ENCODE measurements at regions not wholly inside any gene's neighbourhood (a gene's known extent, or its start where the extent isn't known, plus 50 kb on each side); places are given as distances from the start of the nearest gene placed in this dataset.

DNA sequence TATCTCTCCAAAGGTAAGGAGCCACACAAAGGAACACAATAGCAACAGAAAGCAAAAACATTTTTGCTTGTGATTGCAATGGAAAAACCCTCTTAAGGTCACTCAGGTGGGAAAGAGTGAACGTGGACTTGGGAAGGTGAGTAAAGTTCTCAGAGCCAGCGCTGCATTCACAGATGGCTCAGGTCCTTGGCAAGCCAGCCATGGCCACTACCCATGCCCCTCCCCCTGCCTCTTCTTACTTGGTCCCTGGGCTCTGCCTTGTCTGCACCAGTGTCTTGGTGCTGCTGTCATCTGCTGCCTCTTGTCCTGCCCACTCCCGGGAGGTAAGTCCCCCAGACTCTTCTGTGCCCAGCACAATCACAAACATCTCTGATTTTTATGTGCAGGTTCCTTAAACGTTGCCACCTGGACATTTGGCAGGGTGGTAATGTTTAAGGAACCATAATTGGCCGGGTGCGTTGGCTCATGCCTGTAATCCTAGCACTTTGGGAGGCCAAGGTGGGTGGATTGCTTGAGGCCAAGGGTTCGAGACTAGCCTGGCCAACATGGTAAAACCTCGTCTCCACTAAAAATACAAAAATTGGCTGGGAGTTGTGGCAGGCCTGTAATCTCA is 74.6 kb downstream of the FEM1C start:
- Mint-ChIP-seq H3K27ac (no peak overlapping the region), H3K4me1 (no peaks in the 10 kb centered on the region), H3K4me3 (no peak overlapping the region), H3K9me3 (no peaks in the 10 kb centered on the region), H3K36me3 (no peaks in the 10 kb centered on the region), H3K27me3 (peaks cover 0 to 1% of the 10 kb centered on the region in 2 donors)
- DNase-seq (no peak), ATAC-seq (replicated peaks in 1 of 4) (no peak)
- Histone ChIP-seq H3K4me3 (ENCODE audit: control insufficient read depth in 1 of 2, extremely low read depth in 1 of 2, low read length in 1 of 2) (no peak overlapping the region), H3K9me3 (no peaks in the 10 kb centered on the region), H3K4me1 (ENCODE audit: control insufficient read depth in 1 of 2, extremely low read depth in 1 of 2, insufficient read depth in 2 of 2, low read length in 2 of 2) (no peaks in the 10 kb centered on the region), H3K27me3 (replicated peaks in 1 of 2; ENCODE audit: control insufficient read depth in 2 of 2, extremely low read depth in 1 of 2, insufficient read depth in 2 of 2, low read length in 1 of 2) (no peaks in the 10 kb centered on the region), H3K36me3 (ENCODE audit: control insufficient read depth in 2 of 2, extremely low read depth in 1 of 2, insufficient read depth in 1 of 2, low read length in 1 of 2) (no peaks in the 10 kb centered on the region), H3K27ac (ENCODE audit: low read length) (no peak overlapping the region)
- POLR2A ChIA-PET: interaction anchor here in 1 of 2 donors (0.6 kb wide), 1 partner anchor 11 kb away, joined by 3 read pairs; no protein-coding TSS in a partner anchor
- CTCF ChIA-PET: no interaction called here
- no CpG with 5 or more reads among the region's 8 CpGs for WGBS (ENCODE audit: insufficient coverage)

DNA sequence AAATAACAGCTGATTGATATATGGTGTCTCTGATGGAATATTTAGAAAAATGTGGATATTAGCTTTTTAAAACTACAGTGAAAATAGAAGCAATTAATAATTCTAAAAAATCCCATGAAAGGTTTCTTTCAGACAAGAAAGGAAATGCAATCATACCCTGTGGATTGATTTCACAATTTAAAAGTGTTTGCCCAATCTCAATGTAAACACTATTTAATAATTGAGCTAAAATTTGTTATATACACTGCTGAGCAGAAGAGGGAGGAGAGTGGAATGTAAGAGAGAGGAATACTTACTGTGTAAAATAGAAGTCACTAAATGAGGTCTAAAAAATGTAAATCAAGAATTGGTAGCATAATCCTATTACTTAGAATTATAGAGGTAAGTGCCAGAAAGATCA is 76.9 kb downstream of the FEM1C start:
- Mint-ChIP-seq H3K9me3 (no peaks in the 10 kb centered on the region), H3K4me1 (no peaks in the 10 kb centered on the region), H3K27ac (no peak overlapping the region), H3K27me3 (peaks cover 1 to 4% of the 10 kb centered on the region in 2 donors), H3K4me3 (no peak overlapping the region), H3K36me3 (no peaks in the 10 kb centered on the region)
- ATAC-seq (replicated peaks in 1 of 4) (no peak), DNase-seq (no peak)
- Histone ChIP-seq H3K4me1 (ENCODE audit: control insufficient read depth in 1 of 2, extremely low read depth in 1 of 2, insufficient read depth in 2 of 2, low read length in 2 of 2) (no peaks in the 10 kb centered on the region), H3K27ac (ENCODE audit: low read length) (no peak overlapping the region), H3K4me3 (ENCODE audit: control insufficient read depth in 1 of 2, extremely low read depth in 1 of 2, low read length in 1 of 2) (no peak overlapping the region), H3K36me3 (ENCODE audit: control insufficient read depth in 2 of 2, extremely low read depth in 1 of 2, insufficient read depth in 1 of 2, low read length in 1 of 2) (no peaks in the 10 kb centered on the region), H3K9me3 (no peaks in the 10 kb centered on the region), H3K27me3 (replicated peaks in 1 of 2; ENCODE audit: control insufficient read depth in 2 of 2, extremely low read depth in 1 of 2, insufficient read depth in 2 of 2, low read length in 1 of 2) (no peaks in the 10 kb centered on the region)
- ChIA-PET POLR2A (no interaction called here), CTCF (no interaction called here)

- peaks cover 6 to 14% of the 10 kb centered on the region in 2 donors for H3K27me3 Mint-ChIP-seq
- ChIA-PET CTCF (no interaction called here), POLR2A (no interaction called here)
- H3K27ac ChIP-seq (ENCODE audit: low read length): no peak overlapping the region
- ATAC-seq (replicated peaks in 1 of 4): no peak
- WGBS (ENCODE audit: insufficient coverage): no CpG with 5 or more reads among the region's 1 CpG
- H3K4me3 Mint-ChIP-seq: no peak overlapping the region
- H3K9me3 Mint-ChIP-seq: no peaks in the 10 kb centered on the region
- no peak for DNase-seq
- no peaks in the 10 kb centered on the region for H3K9me3 ChIP-seq
- H3K4me3 ChIP-seq (ENCODE audit: control insufficient read depth in 1 of 2, extremely low read depth in 1 of 2, low read length in 1 of 2): no peak overlapping the region
- H3K36me3 Mint-ChIP-seq: no peaks in the 10 kb centered on the region
- no peaks in the 10 kb centered on the region for H3K36me3 ChIP-seq (ENCODE audit: control insufficient read depth in 2 of 2, extremely low read depth in 1 of 2, insufficient read depth in 1 of 2, low read length in 1 of 2)
- H3K4me1 Mint-ChIP-seq: no peaks in the 10 kb centered on the region
- no peaks in the 10 kb centered on the region for H3K27me3 ChIP-seq (replicated peaks in 1 of 2; ENCODE audit: control insufficient read depth in 2 of 2, extremely low read depth in 1 of 2, insufficient read depth in 2 of 2, low read length in 1 of 2)
- H3K4me1 ChIP-seq (ENCODE audit: control insufficient read depth in 1 of 2, extremely low read depth in 1 of 2, insufficient read depth in 2 of 2, low read length in 2 of 2): no peaks in the 10 kb centered on the region
- H3K27ac Mint-ChIP-seq: no peak overlapping the region
These were observed 79.1 kb downstream of the FEM1C start for GRCh38 chr5:115465431-115465830.

GRCh38 chr5:115463983-115464382 is 80.6 kb downstream of the FEM1C start:
- no peak overlapping the region for H3K27ac ChIP-seq (ENCODE audit: low read length)
- no peaks in the 10 kb centered on the region for H3K9me3 Mint-ChIP-seq
- no peak for DNase-seq
- no peaks in the 10 kb centered on the region for H3K36me3 Mint-ChIP-seq
- no peak overlapping the region for H3K4me3 Mint-ChIP-seq
- H3K9me3 ChIP-seq: no peaks in the 10 kb centered on the region
- CTCF ChIA-PET: no interaction called here
- H3K4me1 ChIP-seq (ENCODE audit: control insufficient read depth in 1 of 2, extremely low read depth in 1 of 2, insufficient read depth in 2 of 2, low read length in 2 of 2): no peaks in the 10 kb centered on the region
- peaks cover 6 to 14% of the 10 kb centered on the region in 2 donors for H3K27me3 Mint-ChIP-seq
- POLR2A ChIA-PET: no interaction called here
- peaks cover 0 to 4% of the 10 kb centered on the region in 2 experiments for H3K27me3 ChIP-seq (replicated peaks in 1 of 2; ENCODE audit: control insufficient read depth in 2 of 2, extremely low read depth in 1 of 2, insufficient read depth in 2 of 2, low read length in 1 of 2)
- WGBS (ENCODE audit: insufficient coverage): no CpG with 5 or more reads among the region's 1 CpG
- H3K36me3 ChIP-seq (ENCODE audit: control insufficient read depth in 2 of 2, extremely low read depth in 1 of 2, insufficient read depth in 1 of 2, low read length in 1 of 2): no peaks in the 10 kb centered on the region
- H3K4me3 ChIP-seq (ENCODE audit: control insufficient read depth in 1 of 2, extremely low read depth in 1 of 2, low read length in 1 of 2): no peak overlapping the region
- H3K4me1 Mint-ChIP-seq: no peaks in the 10 kb centered on the region
- H3K27ac Mint-ChIP-seq: no peak overlapping the region
- no peak for ATAC-seq (replicated peaks in 1 of 4)

DNA sequence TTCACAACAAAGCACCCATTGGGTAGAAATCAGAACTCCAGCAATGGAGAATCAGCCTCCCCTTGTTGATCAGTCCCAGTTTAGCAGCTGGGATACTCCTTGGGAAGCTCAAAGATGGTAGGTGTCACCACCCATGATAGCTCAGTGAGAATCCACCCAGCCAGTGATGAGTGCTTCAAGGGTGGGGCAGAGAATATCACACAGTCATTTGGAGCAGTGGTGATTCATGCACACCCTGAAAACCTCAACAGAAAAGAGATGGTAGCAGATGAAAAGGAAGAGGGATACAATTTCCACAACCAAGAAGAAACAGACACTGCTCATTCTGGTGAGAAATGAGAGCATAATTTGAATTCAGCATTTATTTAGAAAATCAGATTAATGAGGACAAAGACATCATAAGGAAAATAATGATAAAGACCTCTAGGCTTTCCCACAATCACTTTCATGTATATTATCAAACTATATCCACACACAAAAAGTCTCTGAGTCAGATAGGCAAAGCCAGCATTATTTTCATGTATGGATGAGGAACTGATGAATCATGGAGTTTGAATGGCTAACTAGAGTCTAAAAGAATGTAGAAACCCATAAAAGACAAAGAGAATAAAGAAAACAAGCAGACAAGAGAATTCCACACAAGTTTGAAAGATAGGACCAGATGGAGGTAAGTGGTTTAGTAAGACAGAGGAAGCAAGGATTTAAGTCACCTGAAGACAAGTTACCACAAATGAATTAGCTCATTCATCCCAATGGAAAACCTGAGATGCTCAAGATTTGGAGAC is 82.9 kb downstream of the FEM1C start:
- ChIA-PET POLR2A (no interaction called here), CTCF (no interaction called here)
- no peak for DNase-seq
- no peak overlapping the region for H3K4me3 Mint-ChIP-seq
- no peaks in the 10 kb centered on the region for H3K9me3 Mint-ChIP-seq
- Histone ChIP-seq H3K9me3 (no peaks in the 10 kb centered on the region), H3K27me3 (replicated peaks in 1 of 2; ENCODE audit: control insufficient read depth in 2 of 2, extremely low read depth in 1 of 2, insufficient read depth in 2 of 2, low read length in 1 of 2) (peaks cover 0 to 6% of the 10 kb centered on the region in 2 experiments), H3K4me1 (ENCODE audit: control insufficient read depth in 1 of 2, extremely low read depth in 1 of 2, insufficient read depth in 2 of 2, low read length in 2 of 2) (no peaks in the 10 kb centered on the region), H3K36me3 (ENCODE audit: control insufficient read depth in 2 of 2, extremely low read depth in 1 of 2, insufficient read depth in 1 of 2, low read length in 1 of 2) (no peaks in the 10 kb centered on the region), H3K27ac (ENCODE audit: low read length) (no peak overlapping the region), H3K4me3 (ENCODE audit: control insufficient read depth in 1 of 2, extremely low read depth in 1 of 2, low read length in 1 of 2) (no peak overlapping the region)
- no peak for ATAC-seq (replicated peaks in 1 of 4)
- H3K27ac Mint-ChIP-seq: no peak overlapping the region
- no peaks in the 10 kb centered on the region for H3K36me3 Mint-ChIP-seq
- no peaks in the 10 kb centered on the region for H3K4me1 Mint-ChIP-seq
- peaks cover 6 to 14% of the 10 kb centered on the region in 2 donors for H3K27me3 Mint-ChIP-seq

GRCh38 chr5:115461093-115461492 is 83.5 kb downstream of the FEM1C start:
- peaks cover 6 to 14% of the 10 kb centered on the region in 2 donors for H3K27me3 Mint-ChIP-seq
- peaks cover 0 to 9% of the 10 kb centered on the region in 2 experiments for H3K27me3 ChIP-seq (replicated peaks in 1 of 2; ENCODE audit: control insufficient read depth in 2 of 2, extremely low read depth in 1 of 2, insufficient read depth in 2 of 2, low read length in 1 of 2)
- H3K36me3 Mint-ChIP-seq: no peaks in the 10 kb centered on the region
- H3K27ac Mint-ChIP-seq: no peak overlapping the region
- ATAC-seq (replicated peaks in 1 of 4): no peak
- H3K4me3 ChIP-seq (ENCODE audit: control insufficient read depth in 1 of 2, extremely low read depth in 1 of 2, low read length in 1 of 2): no peak overlapping the region
- H3K4me1 ChIP-seq (ENCODE audit: control insufficient read depth in 1 of 2, extremely low read depth in 1 of 2, insufficient read depth in 2 of 2, low read length in 2 of 2): no peaks in the 10 kb centered on the region
- WGBS (ENCODE audit: insufficient coverage): 62% methylated on average over 2 of the region's 4 CpGs
- no peaks in the 10 kb centered on the region for H3K36me3 ChIP-seq (ENCODE audit: control insufficient read depth in 2 of 2, extremely low read depth in 1 of 2, insufficient read depth in 1 of 2, low read length in 1 of 2)
- H3K4me3 Mint-ChIP-seq: no peak overlapping the region
- ChIA-PET CTCF (no interaction called here), POLR2A (no interaction called here)
- H3K4me1 Mint-ChIP-seq: no peaks in the 10 kb centered on the region
- no peaks in the 10 kb centered on the region for H3K9me3 Mint-ChIP-seq
- no peaks in the 10 kb centered on the region for H3K9me3 ChIP-seq
- DNase-seq: no peak
- H3K27ac ChIP-seq (ENCODE audit: low read length): no peak overlapping the region

Data from T-cell (primary cell).